H9 (cell line): ENCODE measurements at regions not wholly inside any gene's neighbourhood (a gene's known extent, or its start where the extent isn't known, plus 50 kb on each side); places are given as distances from the start of the nearest gene placed in this dataset.

Source experiments
- DNase-seq: peaks from one replicate; pipeline ENCODE4 v3.0.0-alpha.2; 2017
- H2AFZ ChIP-seq: one replicate; pipeline ENCODE4 v1.6.1; 2013; ENCODE audit warnings: mild to moderate bottlenecking, low read length, control low read depth, moderate library complexity
- H2AK5ac ChIP-seq: 2 replicates; pipeline ENCODE4 v1.6.1; 2013; ENCODE audit warnings: low read length, control low read depth, mixed read lengths; ENCODE audit not compliant: insufficient read length
- H2BK120ac ChIP-seq: one replicate; pipeline ENCODE4 v1.6.1; 2013; ENCODE audit warnings: low read depth, mild to moderate bottlenecking, low read length, control low read depth, inconsistent platforms; ENCODE audit not compliant: poor library complexity, severe bottlenecking
- H2BK12ac ChIP-seq: 2 replicates; pipeline ENCODE4 v1.6.1; 2013; ENCODE audit warnings: low read length, control low read depth, mixed read lengths, low read depth; ENCODE audit not compliant: insufficient read length
- H2BK15ac ChIP-seq: 2 replicates; pipeline ENCODE4 v1.6.1; 2013; ENCODE audit warnings: low read depth, low read length, control low read depth
- H2BK20ac ChIP-seq: one replicate; pipeline ENCODE4 v1.6.1; 2013; ENCODE audit warnings: low read depth, mild to moderate bottlenecking, low read length, control low read depth, inconsistent platforms; ENCODE audit not compliant: poor library complexity, severe bottlenecking
- H2BK5ac ChIP-seq: 2 replicates; pipeline ENCODE4 v1.6.1; 2013; ENCODE audit warnings: low read length, control low read depth, mixed read lengths; ENCODE audit not compliant: insufficient read length
- H3K14ac ChIP-seq: 2 replicates; pipeline ENCODE4 v1.6.1; 2013; ENCODE audit warnings: low read length, control low read depth; ENCODE audit not compliant: insufficient read depth
- H3K18ac ChIP-seq: 2 replicates; pipeline ENCODE4 v1.6.1; 2013; ENCODE audit warnings: low read depth, mild to moderate bottlenecking, mixed read lengths, low read length, control low read depth; ENCODE audit not compliant: insufficient read length
- H3K23ac ChIP-seq: 2 replicates; pipeline ENCODE4 v1.6.1; 2013; ENCODE audit warnings: low read length, control low read depth, mixed read lengths, low read depth; ENCODE audit not compliant: insufficient read length
- H3K23me2 ChIP-seq: 2 replicates; pipeline ENCODE4 v1.6.1; 2013; ENCODE audit warnings: low read depth, mild to moderate bottlenecking, mixed read lengths, low read length, control low read depth; ENCODE audit not compliant: insufficient read length, poor library complexity, severe bottlenecking
- H3K27ac ChIP-seq: 2 replicates; pipeline ENCODE4 v1.5.1; 2013; ENCODE audit warnings: low read length, control low read depth, mixed read lengths, low read depth; ENCODE audit not compliant: insufficient read length
- H3K27me3 ChIP-seq: 2 replicates; pipeline ENCODE4 v1.6.1; 2013; ENCODE audit warnings: low read length, control low read depth, inconsistent platforms; ENCODE audit not compliant: insufficient read depth
- H3K4ac ChIP-seq: 2 replicates; pipeline ENCODE4 v1.6.1; 2013; ENCODE audit warnings: low read depth, mild to moderate bottlenecking, control low read depth, inconsistent platforms, low read length, moderate library complexity
- H3K4me1 ChIP-seq: 2 replicates; pipeline ENCODE4 v1.6.1; 2013; ENCODE audit warnings: low read length, control low read depth, inconsistent platforms; ENCODE audit not compliant: insufficient read depth
- H3K4me2 ChIP-seq: 2 replicates; pipeline ENCODE4 v1.6.1; 2013; ENCODE audit warnings: low read length, control low read depth, mixed read lengths; ENCODE audit not compliant: insufficient read length, insufficient read depth
- H3K56ac ChIP-seq: 2 replicates; pipeline ENCODE4 v1.6.1; 2013; ENCODE audit warnings: low read depth, mild to moderate bottlenecking, mixed read lengths, low read length, control low read depth; ENCODE audit not compliant: insufficient read length
- H3K79me1 ChIP-seq: 2 replicates; pipeline ENCODE4 v1.6.1; 2013; ENCODE audit warnings: low read depth, mild to moderate bottlenecking, moderate library complexity, low read length, control low read depth, inconsistent platforms; ENCODE audit not compliant: insufficient read depth, poor library complexity, severe bottlenecking
- H3K79me2 ChIP-seq: 2 replicates; pipeline ENCODE4 v1.6.1; 2013; ENCODE audit warnings: low read length, control low read depth, inconsistent platforms; ENCODE audit not compliant: insufficient read depth
- H3K9ac ChIP-seq: 2 replicates; pipeline ENCODE4 v1.6.1; 2013; ENCODE audit warnings: low read length, control low read depth, mixed read lengths; ENCODE audit not compliant: insufficient read length; ENCODE audit errors: extremely low read depth
- H3K9me3 ChIP-seq: one replicate; pipeline ENCODE4 v1.6.1; 2013; ENCODE audit warnings: low read depth, low read length, inconsistent platforms; ENCODE audit not compliant: control insufficient read depth
- H3T11ph ChIP-seq: one replicate; pipeline ENCODE4 v1.6.1; 2013; ENCODE audit warnings: mild to moderate bottlenecking, low read length, control low read depth, inconsistent platforms
- H4K20me1 ChIP-seq: one replicate; pipeline ENCODE4 v1.6.1; 2013; ENCODE audit not compliant: control insufficient read depth, insufficient read length, insufficient read depth
- H4K5ac ChIP-seq: 2 replicates; pipeline ENCODE4 v1.6.1; 2013; ENCODE audit warnings: low read depth, mild to moderate bottlenecking, mixed read lengths, low read length, control low read depth; ENCODE audit not compliant: insufficient read length
- H4K8ac ChIP-seq: replicated peaks from 2 replicates; pipeline ENCODE4 v1.6.1; 2013; ENCODE audit warnings: low read length, control low read depth, mixed read lengths, low read depth; ENCODE audit not compliant: insufficient read length
- H4K91ac ChIP-seq: 2 replicates; pipeline ENCODE4 v1.6.1; 2013; ENCODE audit warnings: low read depth, mild to moderate bottlenecking, moderate library complexity, mixed read lengths, low read length, control low read depth; ENCODE audit not compliant: insufficient read length
- H3K27ac Mint-ChIP-seq, 3 experiments: 2 replicates in 2 of 3; 3 replicates in 1 of 3; pipeline ENCODE4 v1.8.0; 2020 to 2021; ENCODE audit warnings: mixed read lengths in 3 of 3, mild to moderate bottlenecking in 1 of 3, moderate library complexity in 1 of 3
- H3K27me3 Mint-ChIP-seq: 2 replicates; pipeline ENCODE4 v1.8.0; 2021; ENCODE audit warnings: low read depth, mild to moderate bottlenecking, moderate library complexity, mixed read lengths
- H3K36me3 Mint-ChIP-seq, 3 experiments: 2 replicates in 2 of 3; 3 replicates in 1 of 3; pipeline ENCODE4 v1.8.0; 2020 to 2021; ENCODE audit warnings: low read depth in 3 of 3, mixed read lengths in 3 of 3; ENCODE audit not compliant: insufficient read depth in 1 of 3
- H3K4me1 Mint-ChIP-seq, 2 experiments: 2 replicates each; pipeline ENCODE4 v1.8.0; 2020; ENCODE audit warnings: mixed read lengths in 2 of 2
- H3K4me3 Mint-ChIP-seq, 2 experiments: 2 replicates in 1 of 2; 3 replicates in 1 of 2; pipeline ENCODE4 v1.8.0; 2020 to 2021; ENCODE audit warnings: mild to moderate bottlenecking in 2 of 2, mixed read lengths in 2 of 2, moderate library complexity in 1 of 2
- H3K9me3 Mint-ChIP-seq, 2 experiments: 2 replicates in 1 of 2; 3 replicates in 1 of 2; pipeline ENCODE4 v1.8.0; 2020; ENCODE audit warnings: mild to moderate bottlenecking in 2 of 2, mixed read lengths in 2 of 2, moderate library complexity in 1 of 2
- WGBS: extraction: QIAGEN DNeasy Blood & Tissue Kit; methylation state at CpG from one replicate; pipeline ENCODE4 v1.1.7; 2013; ENCODE audit warnings: missing lambda C conversion rate, low lambda C conversion rate, mixed read lengths; ENCODE audit not compliant: insufficient read length; ENCODE audit errors: extremely low coverage; 5-methylcytosine and 5-hydroxymethylcytosine counted together
- TF ChIP-seq, protein P1 (sequence below): fragments of 200-600 bp; sonication (generic); conservative IDR thresholded peaks from 3 replicates; pipeline ENCODE4 v1.8.0; 2021; ENCODE audit warnings: antibody characterized with exemption, mild to moderate bottlenecking

DNA sequence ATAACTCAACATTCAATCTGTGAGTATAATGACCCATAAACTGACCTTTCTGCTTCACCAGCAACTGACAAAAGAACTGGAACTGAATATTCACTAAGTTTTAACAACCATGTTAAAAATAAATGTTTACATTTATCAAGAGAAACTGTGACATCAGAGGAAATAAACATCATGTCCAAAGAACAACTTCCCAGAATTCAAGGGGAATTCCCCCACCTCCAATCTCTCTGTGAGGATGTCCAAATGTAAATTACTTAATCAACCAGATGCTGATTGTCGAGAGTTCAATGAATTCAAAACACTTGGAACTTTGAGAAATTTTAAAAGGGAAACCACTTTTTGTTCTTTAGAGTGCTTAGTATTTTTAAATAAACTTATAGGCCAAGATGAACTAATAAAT, 365.6 kb upstream of the ADGRL2 start:
- H3K23me2 ChIP-seq: no peaks in the 10 kb centered on the region
- TF ChIP-seq, protein P1, sequence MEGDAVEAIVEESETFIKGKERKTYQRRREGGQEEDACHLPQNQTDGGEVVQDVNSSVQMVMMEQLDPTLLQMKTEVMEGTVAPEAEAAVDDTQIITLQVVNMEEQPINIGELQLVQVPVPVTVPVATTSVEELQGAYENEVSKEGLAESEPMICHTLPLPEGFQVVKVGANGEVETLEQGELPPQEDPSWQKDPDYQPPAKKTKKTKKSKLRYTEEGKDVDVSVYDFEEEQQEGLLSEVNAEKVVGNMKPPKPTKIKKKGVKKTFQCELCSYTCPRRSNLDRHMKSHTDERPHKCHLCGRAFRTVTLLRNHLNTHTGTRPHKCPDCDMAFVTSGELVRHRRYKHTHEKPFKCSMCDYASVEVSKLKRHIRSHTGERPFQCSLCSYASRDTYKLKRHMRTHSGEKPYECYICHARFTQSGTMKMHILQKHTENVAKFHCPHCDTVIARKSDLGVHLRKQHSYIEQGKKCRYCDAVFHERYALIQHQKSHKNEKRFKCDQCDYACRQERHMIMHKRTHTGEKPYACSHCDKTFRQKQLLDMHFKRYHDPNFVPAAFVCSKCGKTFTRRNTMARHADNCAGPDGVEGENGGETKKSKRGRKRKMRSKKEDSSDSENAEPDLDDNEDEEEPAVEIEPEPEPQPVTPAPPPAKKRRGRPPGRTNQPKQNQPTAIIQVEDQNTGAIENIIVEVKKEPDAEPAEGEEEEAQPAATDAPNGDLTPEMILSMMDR: no peak
- no peaks in the 10 kb centered on the region for H4K20me1 ChIP-seq
- Mint-ChIP-seq H3K36me3 (peaks cover 0 to 11% (median 6%) of the 10 kb centered on the region in 3 experiments; a peak in 4 of 7 replicates), H3K27ac (no peak overlapping the region), H3K4me1 (peaks cover 51 to 52% of the 10 kb centered on the region in 2 experiments), H3K9me3 (peaks cover 4% of the 10 kb centered on the region in 2 experiments), H3K27me3 (no peaks in the 10 kb centered on the region), H3K4me3 (no peak overlapping the region)
- no peak overlapping the region for H3K18ac ChIP-seq
- H3K79me2 ChIP-seq: no peaks in the 10 kb centered on the region
- H2BK15ac ChIP-seq: no peak overlapping the region
- H3K4me2 ChIP-seq: no peak overlapping the region
- no peak overlapping the region for H4K5ac ChIP-seq
- H2AFZ ChIP-seq: no peak overlapping the region
- H2BK5ac ChIP-seq: no peak overlapping the region
- H3K9me3 ChIP-seq: no peaks in the 10 kb centered on the region
- no peak overlapping the region for H2BK20ac ChIP-seq
- H3K27me3 ChIP-seq: no peaks in the 10 kb centered on the region
- no peak overlapping the region for H2BK120ac ChIP-seq
- peaks cover 12% of the 10 kb centered on the region; the same call in 1 of the 2 replicates for H3K4me1 ChIP-seq
- WGBS: no CpG with 5 or more reads among the region's 1 CpG
- no peak for DNase-seq
- no peak overlapping the region for H4K8ac ChIP-seq
- no peak overlapping the region for H3K4ac ChIP-seq
- H4K91ac ChIP-seq: no peak overlapping the region
- no peak overlapping the region for H2AK5ac ChIP-seq
- H2BK12ac ChIP-seq: no peak overlapping the region
- no peak overlapping the region for H3K9ac ChIP-seq
- H3K27ac ChIP-seq: no peak overlapping the region
- no peak overlapping the region for H3K23ac ChIP-seq
- H3K56ac ChIP-seq: no peak overlapping the region
- no peak overlapping the region for H3K14ac ChIP-seq
- no peaks in the 10 kb centered on the region for H3K79me1 ChIP-seq
- H3T11ph ChIP-seq: no peak overlapping the region
